Keratinocyte (primary cell): ENCODE measurements at regions not wholly inside any gene's neighbourhood (a gene's known extent, or its start where the extent isn't known, plus 50 kb on each side); places are given as distances from the start of the nearest gene placed in this dataset.

ENCODE experiments used
- DNase-seq: peaks from one replicate; pipeline ENCODE4 v3.0.0-alpha.2; 2011; ENCODE audit warnings: low read depth, missing footprints, low spot score
- FAIRE-seq: peaks from 2 replicates; lab custom pipeline; 2011; peaks lifted over from hg19 to GRCh38; lab: Jason Lieb, UNC
- H2AFZ ChIP-seq: 2 replicates; pipeline ENCODE4 v1.6.0; 2012; ENCODE audit warnings: low read length, control low read depth, inconsistent platforms; ENCODE audit not compliant: control insufficient read depth
- H3K27ac ChIP-seq: 2 replicates; pipeline ENCODE4 v1.5.1; 2011; ENCODE audit warnings: low read length; ENCODE audit not compliant: control insufficient read depth, insufficient read depth
- H3K27me3 ChIP-seq: 3 replicates; pipeline ENCODE4 v1.6.0; 2011; ENCODE audit warnings: low read length; ENCODE audit not compliant: control insufficient read depth, insufficient read depth; ENCODE audit errors: extremely low read depth
- H3K36me3 ChIP-seq, 2 experiments: 2 replicates in 1 of 2; 3 replicates in 1 of 2; pipeline ENCODE4 v1.5.1; 2011; ENCODE audit warnings: low read length in 2 of 2, mild to moderate bottlenecking in 1 of 2; ENCODE audit not compliant: control insufficient read depth in 2 of 2, insufficient read depth in 2 of 2; ENCODE audit errors: extremely low read depth in 1 of 2
- H3K4me1 ChIP-seq: 3 replicates; pipeline ENCODE4 v1.5.1; 2011; ENCODE audit warnings: low read length; ENCODE audit not compliant: control insufficient read depth, insufficient read depth; ENCODE audit errors: extremely low read depth
- H3K4me2 ChIP-seq: 3 replicates; pipeline ENCODE4 v1.6.0; 2011; ENCODE audit warnings: low read depth, low read length; ENCODE audit not compliant: control insufficient read depth, insufficient read depth; ENCODE audit errors: extremely low read depth
- H3K4me3 ChIP-seq, 3 experiments: fragments of 200-600 bp in 1 of 3; sonication (generic) in 1 of 3; 2 replicates in 2 of 3; 3 replicates in 1 of 3; pipeline ENCODE4 v1.5.1; 2011 to 2016; ENCODE audit warnings: low read length in 3 of 3, mild to moderate bottlenecking in 3 of 3, control low read depth in 2 of 3, inconsistent platforms in 1 of 3, low read depth in 1 of 3, mixed read lengths in 1 of 3, mixed run types in 1 of 3, moderate library complexity in 1 of 3; ENCODE audit not compliant: control insufficient read depth in 2 of 3, insufficient read depth in 2 of 3; ENCODE audit errors: extremely low read depth in 1 of 3
- H3K79me2 ChIP-seq: 2 replicates; pipeline ENCODE4 v1.6.0; 2012; ENCODE audit warnings: low read length; ENCODE audit not compliant: control insufficient read depth, insufficient read depth
- H3K9ac ChIP-seq: 3 replicates; pipeline ENCODE4 v1.6.0; 2011; ENCODE audit warnings: low read length; ENCODE audit not compliant: control insufficient read depth, insufficient read depth; ENCODE audit errors: extremely low read depth
- H3K9me1 ChIP-seq: 3 replicates; pipeline ENCODE4 v1.6.0; 2011; ENCODE audit warnings: low read length; ENCODE audit not compliant: control insufficient read depth, insufficient read depth; ENCODE audit errors: extremely low read depth
- H3K9me3 ChIP-seq: 2 replicates; pipeline ENCODE4 v1.5.1; 2012; ENCODE audit warnings: low read depth, low read length; ENCODE audit not compliant: control insufficient read depth
- H4K20me1 ChIP-seq: 3 replicates; pipeline ENCODE4 v1.6.0; 2011; ENCODE audit warnings: low read length; ENCODE audit not compliant: control insufficient read depth, insufficient read depth; ENCODE audit errors: extremely low read depth
- CTCF ChIP-seq, 3 experiments: IDR thresholded peaks in 1 of 3; conservative IDR thresholded peaks in 1 of 3; optimal IDR thresholded peaks in 1 of 3; 2 replicates in 2 of 3; 3 replicates in 1 of 3; pipeline versions ENCODE3 to v1.5.1; 2011; ENCODE audit warnings: low read length in 3 of 3, mild to moderate bottlenecking in 3 of 3, moderate library complexity in 2 of 3, control low read depth in 1 of 3, inconsistent platforms in 1 of 3; ENCODE audit not compliant: insufficient read depth in 2 of 3; ENCODE audit errors: extremely low read depth in 1 of 3
- EZH2 ChIP-seq: IDR thresholded peaks from one replicate; pipeline ENCODE4 v1.6.1; 2012; ENCODE audit warnings: inconsistent platforms, mild to moderate bottlenecking, low read length, moderate library complexity
- dilution Hi-C: fragments of 300-500 bp; cut with MboI; formaldehyde crosslinking; loops from one replicate; pipeline ENCODE4 v1.7.0; 2020; ENCODE audit warnings: low sequenced_read_pairs; ENCODE audit not compliant: extremely low pct_ligation_motif_present

GRCh38 chr5:99955962-99956361 lies 579.2 kb upstream of the FAM174A start:
- no peaks in the 10 kb centered on the region for H3K4me1 ChIP-seq
- H3K9me3 ChIP-seq: no peaks in the 10 kb centered on the region
- H3K79me2 ChIP-seq: no peaks in the 10 kb centered on the region
- no peaks in the 10 kb centered on the region for H4K20me1 ChIP-seq
- H3K36me3 ChIP-seq: no peaks in the 10 kb centered on the region
- dilution Hi-C loops: no loop called here
- no peak overlapping the region for H3K9ac ChIP-seq
- H3K27ac ChIP-seq: no peak overlapping the region
- TF ChIP-seq CTCF (optimal IDR thresholded peaks at IDR 0.05 in 1 of 3, IDR thresholded peaks at IDR 0.05 in 1 of 3, conservative IDR thresholded peaks at IDR 0.05 in 1 of 3; ENCODE audit: extremely low read depth in 1 of 3, insufficient read depth in 2 of 3, low read length in 3 of 3) (no peak), EZH2 (no peak)
- H3K27me3 ChIP-seq: no peaks in the 10 kb centered on the region
- H3K4me2 ChIP-seq: no peak overlapping the region
- H3K4me3 ChIP-seq: no peak overlapping the region
- no peaks in the 10 kb centered on the region for H3K9me1 ChIP-seq
- no peak for FAIRE-seq
- H2AFZ ChIP-seq: no peak overlapping the region
- DNase-seq: no peak

GRCh38 chr5:99955006-99955405 lies 580.2 kb upstream of the FAM174A start:
- Histone ChIP-seq H3K79me2 (no peaks in the 10 kb centered on the region), H3K9me1 (no peaks in the 10 kb centered on the region), H3K27me3 (no peaks in the 10 kb centered on the region), H3K9me3 (no peaks in the 10 kb centered on the region), H3K4me1 (no peaks in the 10 kb centered on the region), H3K36me3 (no peaks in the 10 kb centered on the region), H3K27ac (no peak overlapping the region), H3K4me3 (no peak overlapping the region), H3K4me2 (no peak overlapping the region), H3K9ac (no peak overlapping the region), H4K20me1 (no peaks in the 10 kb centered on the region), H2AFZ (no peak overlapping the region)
- dilution Hi-C loops: no loop called here
- DNase-seq (no peak), FAIRE-seq (no peak)
- no peak for TF ChIP-seq CTCF (optimal IDR thresholded peaks at IDR 0.05 in 1 of 3, IDR thresholded peaks at IDR 0.05 in 1 of 3, conservative IDR thresholded peaks at IDR 0.05 in 1 of 3; ENCODE audit: extremely low read depth in 1 of 3, insufficient read depth in 2 of 3, low read length in 3 of 3)
- no peak for TF ChIP-seq EZH2
